Smooth muscle cell (in vitro differentiated cells): ENCODE measurements at regions not wholly inside any gene's neighbourhood (a gene's known extent, or its start where the extent isn't known, plus 50 kb on each side); places are given as distances from the start of the nearest gene placed in this dataset.
A peak's percentile ranks its signal among the peaks of the same experiment; 100 is the strongest.
"Not testable (repeated sequence)": the region's sequence is repeated elsewhere in the genome, so short reads cannot be mapped to it uniquely, and the experiment has no call there.

Source experiments
- DNase-seq: peaks from one replicate; lab custom pipeline; 2025; ENCODE audit not compliant: unreplicated experiment; lab: John Stamatoyannopoulos, UW
- H2AFZ ChIP-seq: fragments of 200-600 bp; sonication (generic); 2 replicates; pipeline ENCODE4 v1.6.0; 2016; ENCODE audit warnings: antibody characterized with exemption, low read depth, mild to moderate bottlenecking
- H3F3A ChIP-seq: fragments of 200-600 bp; sonication (generic); 2 replicates; pipeline ENCODE4 v1.6.0; 2017; ENCODE audit warnings: antibody characterized with exemption, low read depth
- H3K27ac ChIP-seq: fragments of 200-600 bp; sonication (generic); 2 replicates; pipeline ENCODE4 v1.5.1; 2016; ENCODE audit warnings: low read depth, mild to moderate bottlenecking
- H3K27me3 ChIP-seq: fragments of 200-600 bp; sonication (generic); 2 replicates; pipeline ENCODE4 v1.6.1; 2016; ENCODE audit warnings: low read depth, mild to moderate bottlenecking
- H3K36me3 ChIP-seq: fragments of 200-600 bp; sonication (generic); 2 replicates; pipeline ENCODE4 v1.5.1; 2016; ENCODE audit warnings: low read depth
- H3K4me1 ChIP-seq: fragments of 200-600 bp; sonication (generic); 2 replicates; pipeline ENCODE4 v1.5.1; 2016; ENCODE audit warnings: low read depth
- H3K4me2 ChIP-seq: fragments of 200-600 bp; sonication (generic); 2 replicates; pipeline ENCODE4 v1.6.0; 2016; ENCODE audit warnings: mild to moderate bottlenecking
- H3K4me3 ChIP-seq: fragments of 200-600 bp; sonication (generic); 2 replicates; pipeline ENCODE4 v1.5.1; 2016; ENCODE audit warnings: mild to moderate bottlenecking
- H3K79me2 ChIP-seq: fragments of 200-600 bp; sonication (generic); 2 replicates; pipeline ENCODE4 v1.6.0; 2016; ENCODE audit warnings: low read depth, mild to moderate bottlenecking
- H3K9ac ChIP-seq: fragments of 200-600 bp; sonication (generic); 2 replicates; pipeline ENCODE4 v1.6.0; 2016; ENCODE audit warnings: low read depth
- H3K9me3 ChIP-seq: fragments of 200-600 bp; sonication (generic); replicated peaks from 2 replicates; pipeline ENCODE4 v1.5.1; 2016; ENCODE audit warnings: low read depth
- H4K20me1 ChIP-seq: fragments of 200-600 bp; sonication (generic); 2 replicates; pipeline ENCODE4 v1.6.0; 2016; ENCODE audit warnings: low read depth
- WGBS: methylation state at CpG from one replicate; pipeline ENCODE4 v1.1.7; 2016; ENCODE audit warnings: low lambda C conversion rate; 5-methylcytosine and 5-hydroxymethylcytosine counted together
- TF ChIP-seq, protein P1 (sequence below): fragments of 200-600 bp; sonication (generic); IDR thresholded peaks from 2 replicates; pipeline ENCODE4 v1.5.1; 2017; ENCODE audit warnings: borderline replicate concordance, mild to moderate bottlenecking, antibody characterized with exemption; ENCODE audit not compliant: insufficient read depth, poor library complexity, severe bottlenecking

DNA sequence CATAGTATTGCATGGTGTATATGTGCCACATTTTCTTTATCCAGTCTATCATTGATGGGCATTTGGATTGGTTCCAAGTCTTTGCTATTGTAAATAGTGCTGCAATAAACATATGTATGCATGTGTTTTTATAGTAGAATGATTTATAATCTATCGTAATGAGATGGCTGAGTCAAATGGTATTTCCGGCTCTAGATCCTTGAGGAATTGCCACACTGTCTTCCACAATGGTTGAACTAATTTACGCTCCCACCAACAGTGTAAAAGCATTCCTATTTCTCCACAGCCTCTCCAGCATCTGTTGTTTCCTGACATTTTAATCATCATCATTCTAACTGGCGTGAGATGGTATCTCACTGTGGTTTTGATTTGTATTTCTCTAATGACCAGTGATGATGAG lies 608.5 kb upstream of the SEMA6D start:
- H3K36me3 ChIP-seq = not testable (repeated sequence)

DNA sequence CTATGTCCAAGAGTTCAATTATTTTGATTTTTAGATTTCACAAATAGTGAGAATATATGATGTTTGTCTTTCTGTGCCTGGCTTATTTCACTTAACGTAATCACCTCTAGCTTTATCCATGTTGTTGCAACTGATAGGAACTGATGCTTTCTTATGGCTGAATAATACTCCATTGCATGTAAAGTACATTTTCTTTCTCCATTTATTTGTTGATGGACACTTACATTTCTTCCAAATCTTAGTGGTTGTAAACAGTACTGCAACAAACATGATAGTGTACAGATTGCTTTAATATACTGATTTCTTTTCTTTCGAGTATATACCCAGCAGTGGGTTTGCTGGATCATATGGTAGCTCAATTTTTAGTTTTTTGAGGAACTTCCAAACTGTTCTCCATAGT lies 600.6 kb upstream of the SEMA6D start:
- no peaks in the 10 kb centered on the region for H3K79me2 ChIP-seq
- no peak overlapping the region for H3K4me3 ChIP-seq
- no peak overlapping the region for H2AFZ ChIP-seq
- 96% methylated on average over 2 of the region's 2 CpGs for WGBS
- DNase-seq = no peak
- H3K9me3 ChIP-seq = no peaks in the 10 kb centered on the region
- no peaks in the 10 kb centered on the region for H4K20me1 ChIP-seq
- H3K27me3 ChIP-seq = no peaks in the 10 kb centered on the region
- no peak overlapping the region for H3K9ac ChIP-seq
- no peak overlapping the region for H3K27ac ChIP-seq
- TF ChIP-seq, protein P1, sequence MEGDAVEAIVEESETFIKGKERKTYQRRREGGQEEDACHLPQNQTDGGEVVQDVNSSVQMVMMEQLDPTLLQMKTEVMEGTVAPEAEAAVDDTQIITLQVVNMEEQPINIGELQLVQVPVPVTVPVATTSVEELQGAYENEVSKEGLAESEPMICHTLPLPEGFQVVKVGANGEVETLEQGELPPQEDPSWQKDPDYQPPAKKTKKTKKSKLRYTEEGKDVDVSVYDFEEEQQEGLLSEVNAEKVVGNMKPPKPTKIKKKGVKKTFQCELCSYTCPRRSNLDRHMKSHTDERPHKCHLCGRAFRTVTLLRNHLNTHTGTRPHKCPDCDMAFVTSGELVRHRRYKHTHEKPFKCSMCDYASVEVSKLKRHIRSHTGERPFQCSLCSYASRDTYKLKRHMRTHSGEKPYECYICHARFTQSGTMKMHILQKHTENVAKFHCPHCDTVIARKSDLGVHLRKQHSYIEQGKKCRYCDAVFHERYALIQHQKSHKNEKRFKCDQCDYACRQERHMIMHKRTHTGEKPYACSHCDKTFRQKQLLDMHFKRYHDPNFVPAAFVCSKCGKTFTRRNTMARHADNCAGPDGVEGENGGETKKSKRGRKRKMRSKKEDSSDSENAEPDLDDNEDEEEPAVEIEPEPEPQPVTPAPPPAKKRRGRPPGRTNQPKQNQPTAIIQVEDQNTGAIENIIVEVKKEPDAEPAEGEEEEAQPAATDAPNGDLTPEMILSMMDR = peak; percentile 8
- no peaks in the 10 kb centered on the region for H3F3A ChIP-seq
- H3K36me3 ChIP-seq = no peaks in the 10 kb centered on the region
- H3K4me1 ChIP-seq = no peaks in the 10 kb centered on the region
- H3K4me2 ChIP-seq = no peak overlapping the region

More for the DNA sequence above, 608.5 kb upstream of the SEMA6D start:
- not testable (repeated sequence) for H3K9ac ChIP-seq, H3K9me3 ChIP-seq, DNase-seq, H3F3A ChIP-seq, H3K4me3 ChIP-seq, H3K27ac ChIP-seq, H2AFZ ChIP-seq, H3K4me2 ChIP-seq, H3K27me3 ChIP-seq, H4K20me1 ChIP-seq, H3K4me1 ChIP-seq, H3K79me2 ChIP-seq
- WGBS = 91% methylated on average over 4 of the region's 4 CpGs

DNA sequence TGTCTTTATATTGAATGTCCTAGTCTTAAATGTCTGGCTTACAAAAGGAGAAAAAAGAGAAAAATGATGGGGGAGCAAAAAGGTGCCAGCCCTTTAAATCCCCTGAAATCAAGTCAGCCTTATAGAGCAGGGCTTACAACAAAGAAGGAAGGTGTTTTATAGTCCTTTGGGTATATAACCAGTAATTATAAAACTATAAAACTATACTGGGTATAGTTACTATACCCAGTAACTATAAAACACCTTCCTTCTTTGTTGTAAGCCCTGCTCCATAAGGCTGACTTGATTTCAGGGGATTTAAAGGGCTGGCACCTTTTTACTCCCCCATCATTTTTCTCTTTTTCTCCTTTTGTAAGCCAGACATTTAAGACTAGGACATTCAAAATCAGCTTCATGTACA lies 598.0 kb upstream of the SEMA6D start:
- Histone ChIP-seq H3K4me2 (no peak overlapping the region), H3K79me2 (no peaks in the 10 kb centered on the region)
- TF ChIP-seq, protein P1 = no peak

DNA sequence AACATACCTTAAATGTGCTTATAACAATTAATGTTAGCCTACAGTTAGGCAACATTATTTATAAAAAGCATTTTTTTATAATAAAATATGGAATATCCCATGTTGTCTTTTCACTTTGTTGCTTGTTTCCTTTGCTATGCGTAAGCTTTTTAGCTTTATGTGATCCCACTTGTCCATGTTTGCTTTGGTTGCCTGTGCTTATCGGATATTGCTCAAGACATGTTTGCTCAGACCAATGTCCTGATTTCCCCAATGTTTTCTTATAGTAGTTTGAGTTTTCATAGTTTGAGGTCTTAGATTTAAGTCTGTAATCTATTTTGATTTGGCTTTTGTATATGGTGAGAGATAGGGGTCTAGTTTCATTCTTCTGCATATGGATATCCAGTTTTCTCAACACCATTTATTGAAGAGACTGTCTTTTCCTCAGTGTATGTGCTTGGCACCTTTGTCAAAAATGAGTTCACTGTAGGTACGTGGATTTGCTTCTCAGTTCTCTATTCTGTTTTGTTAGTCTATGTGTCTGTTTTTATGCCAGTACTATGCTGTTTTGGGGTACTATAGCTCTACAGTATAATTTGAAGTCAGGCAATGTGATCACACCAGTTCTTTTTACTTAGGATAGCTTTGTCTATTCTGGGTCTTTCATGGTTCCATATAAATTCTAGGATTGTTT lies 592.7 kb upstream of the SEMA6D start:
- H4K20me1 ChIP-seq = no peaks in the 10 kb centered on the region
- no peak overlapping the region for H3K4me2 ChIP-seq
- H3K9me3 ChIP-seq = no peaks in the 10 kb centered on the region
- TF ChIP-seq, protein P1 = no peak
- H3F3A ChIP-seq = no peaks in the 10 kb centered on the region
- H3K27me3 ChIP-seq = no peaks in the 10 kb centered on the region
- H3K27ac ChIP-seq = no peak overlapping the region
- H2AFZ ChIP-seq = no peak overlapping the region
- no peak for DNase-seq
- no peaks in the 10 kb centered on the region for H3K36me3 ChIP-seq
- H3K4me3 ChIP-seq = no peak overlapping the region
- H3K9ac ChIP-seq = no peak overlapping the region
- no peaks in the 10 kb centered on the region for H3K4me1 ChIP-seq
- no peaks in the 10 kb centered on the region for H3K79me2 ChIP-seq
- WGBS = 92% methylated on average over 3 of the region's 3 CpGs

More for the DNA sequence above, 598.0 kb upstream of the SEMA6D start:
- DNase-seq = no peak
- no peaks in the 10 kb centered on the region for H3F3A ChIP-seq
- no peaks in the 10 kb centered on the region for H3K27me3 ChIP-seq
- H3K9me3 ChIP-seq = no peaks in the 10 kb centered on the region
- no peaks in the 10 kb centered on the region for H3K4me1 ChIP-seq
- no peak overlapping the region for H3K9ac ChIP-seq
- no peak overlapping the region for H2AFZ ChIP-seq
- H4K20me1 ChIP-seq = no peaks in the 10 kb centered on the region
- no peak overlapping the region for H3K4me3 ChIP-seq
- H3K36me3 ChIP-seq = no peaks in the 10 kb centered on the region
- no peak overlapping the region for H3K27ac ChIP-seq
